Activated CD8-positive, alpha-beta T cell treated with anti-CD3 and anti-CD28 coated beads, Interleukin-2, amount 10 ng/mL, durations not matched to agents 7 days and 5 days (primary cell): ENCODE measurements at regions not wholly inside any gene's neighbourhood (a gene's known extent, or its start where the extent isn't known, plus 50 kb on each side); places are given as distances from the start of the nearest gene placed in this dataset.
"Not testable (repeated sequence)": the region's sequence is repeated elsewhere in the genome, so short reads cannot be mapped to it uniquely, and the experiment has no call there.

Source experiments
- ATAC-seq: fragments of 150-1000 bp; cut with Tn5 transposase; one replicate; pipeline ENCODE4 v1.10.0; 2021; ENCODE audit warnings: moderate library complexity
- CTCF ChIA-PET: fragments of 350-600 bp; sonication (Branson Sonifier 250); formaldehyde crosslinking; loops from one replicate; lab custom pipeline; 2021; ENCODE audit warnings: antibody characterized with exemption; lab: Charles Lee
- POLR2A ChIA-PET: fragments of 350-600 bp; sonication (Branson Sonifier 250); formaldehyde crosslinking; loops from one replicate; lab custom pipeline; 2021; ENCODE audit warnings: antibody characterized with exemption; lab: Charles Lee
- DNase-seq: peaks from one replicate; pipeline ENCODE4 v3.0.0-alpha.2; 2020
- H3K27ac Mint-ChIP-seq: one replicate; pipeline ENCODE4 v1.8.0; 2021; ENCODE audit warnings: mild to moderate bottlenecking, mixed read lengths
- H3K27me3 Mint-ChIP-seq: one replicate; pipeline ENCODE4 v1.8.0; 2021; ENCODE audit warnings: low read depth, mixed read lengths
- H3K36me3 Mint-ChIP-seq: one replicate; pipeline ENCODE4 v1.8.0; 2021; ENCODE audit warnings: low read depth, mixed read lengths
- H3K4me1 Mint-ChIP-seq: one replicate; pipeline ENCODE4 v1.8.0; 2021; ENCODE audit warnings: low read depth, mixed read lengths
- H3K4me3 Mint-ChIP-seq: one replicate; pipeline ENCODE4 v1.8.0; 2021; ENCODE audit warnings: mild to moderate bottlenecking, mixed read lengths
- H3K9me3 Mint-ChIP-seq: one replicate; pipeline ENCODE4 v1.8.0; 2022; ENCODE audit warnings: mixed read lengths; ENCODE audit not compliant: insufficient read depth

- ATAC-seq, H3K4me1 Mint-ChIP-seq, CTCF ChIA-PET, H3K4me3 Mint-ChIP-seq, H3K27me3 Mint-ChIP-seq, DNase-seq, H3K36me3 Mint-ChIP-seq, H3K9me3 Mint-ChIP-seq, POLR2A ChIA-PET, H3K27ac Mint-ChIP-seq: not testable (repeated sequence)
These were observed 1217.1 kb downstream of the GALC start for GRCh38 chr14:86775896-86776295.

- Mint-ChIP-seq H3K27ac (no peak overlapping the region), H3K27me3 (no peaks in the 10 kb centered on the region), H3K4me1 (no peaks in the 10 kb centered on the region), H3K9me3 (peaks cover 7% of the 10 kb centered on the region), H3K36me3 (no peaks in the 10 kb centered on the region), H3K4me3 (no peak overlapping the region)
- DNase-seq: no peak
- ChIA-PET CTCF (no interaction called here), POLR2A (no interaction called here)
- no peak for ATAC-seq
These were observed 1218.1 kb downstream of the GALC start for GRCh38 chr14:86774916-86775315.

GRCh38 chr14:86772075-86772474 is 1220.9 kb downstream of the GALC start:
- CTCF ChIA-PET: no interaction called here
- POLR2A ChIA-PET: no interaction called here
- Mint-ChIP-seq H3K9me3 (peaks cover 3% of the 10 kb centered on the region), H3K27me3 (no peaks in the 10 kb centered on the region), H3K4me3 (no peak overlapping the region), H3K27ac (no peak overlapping the region), H3K4me1 (no peaks in the 10 kb centered on the region), H3K36me3 (no peaks in the 10 kb centered on the region)
- no peak for DNase-seq
- ATAC-seq: no peak

GRCh38 chr14:86770186-86770585 is 1222.8 kb downstream of the GALC start:
- ChIA-PET CTCF (no interaction called here), POLR2A (no interaction called here)
- Mint-ChIP-seq H3K4me3 (no peak overlapping the region), H3K27me3 (no peaks in the 10 kb centered on the region), H3K27ac (no peak overlapping the region), H3K36me3 (no peaks in the 10 kb centered on the region), H3K4me1 (no peaks in the 10 kb centered on the region), H3K9me3 (no peaks in the 10 kb centered on the region)
- ATAC-seq (no peak), DNase-seq (no peak)

- Mint-ChIP-seq H3K27ac (no peak overlapping the region), H3K9me3 (peaks cover 7% of the 10 kb centered on the region), H3K36me3 (no peaks in the 10 kb centered on the region), H3K27me3 (no peaks in the 10 kb centered on the region), H3K4me3 (no peak overlapping the region), H3K4me1 (no peaks in the 10 kb centered on the region)
- DNase-seq: no peak
- ChIA-PET POLR2A (no interaction called here), CTCF (no interaction called here)
- ATAC-seq: no peak
These were observed 1226.5 kb downstream of the GALC start for GRCh38 chr14:86766469-86766868.

GRCh38 chr14:86761611-86762010 is 1231.4 kb downstream of the GALC start:
- H3K4me3 Mint-ChIP-seq: no peak overlapping the region
- no peaks in the 10 kb centered on the region for H3K27me3 Mint-ChIP-seq
- no peak overlapping the region for H3K27ac Mint-ChIP-seq

GRCh38 chr14:86756521-86757190 is 1226.7 kb downstream of the FLRT2 start:
- ATAC-seq (no peak), DNase-seq (no peak)
- POLR2A ChIA-PET: no interaction called here
- Mint-ChIP-seq H3K4me3 (no peak overlapping the region), H3K27me3 (no peaks in the 10 kb centered on the region), H3K27ac (no peak overlapping the region), H3K36me3 (no peaks in the 10 kb centered on the region), H3K4me1 (no peaks in the 10 kb centered on the region), H3K9me3 (peaks cover 4% of the 10 kb centered on the region)
- CTCF ChIA-PET: no interaction called here

More at GRCh38 chr14:86761611-86762010, 1231.4 kb downstream of the GALC start:
- no peaks in the 10 kb centered on the region for H3K36me3 Mint-ChIP-seq
- ATAC-seq: no peak
- CTCF ChIA-PET: no interaction called here
- no peak for DNase-seq
- H3K9me3 Mint-ChIP-seq: peaks cover 11% of the 10 kb centered on the region
- no peaks in the 10 kb centered on the region for H3K4me1 Mint-ChIP-seq
- POLR2A ChIA-PET: interaction anchor here (0.6 kb wide), 1 partner anchor 1553 kb away, joined by 3 read pairs; no protein-coding TSS in a partner anchor

- DNase-seq, H3K4me3 Mint-ChIP-seq, H3K27me3 Mint-ChIP-seq, H3K36me3 Mint-ChIP-seq, H3K27ac Mint-ChIP-seq, POLR2A ChIA-PET, ATAC-seq, H3K4me1 Mint-ChIP-seq: not testable (repeated sequence)
- CTCF ChIA-PET: interaction anchor here (1.2 kb wide), 1 partner anchor 11 kb away, joined by 3 read pairs; no protein-coding TSS in a partner anchor
- H3K9me3 Mint-ChIP-seq: peaks cover 11% of the 10 kb centered on the region
These were observed 1220.5 kb downstream of the FLRT2 start for GRCh38 chr14:86750488-86750887.

- no peaks in the 10 kb centered on the region for H3K9me3 Mint-ChIP-seq
- H3K27ac Mint-ChIP-seq: no peak overlapping the region
- ATAC-seq: no peak
- DNase-seq: no peak
- CTCF ChIA-PET: interaction anchor here (0.6 kb wide), 1 partner anchor 10 kb away, joined by 3 read pairs; no protein-coding TSS in a partner anchor
- H3K4me3 Mint-ChIP-seq: no peak overlapping the region
- no peaks in the 10 kb centered on the region for H3K4me1 Mint-ChIP-seq
- H3K27me3 Mint-ChIP-seq: no peaks in the 10 kb centered on the region
- H3K36me3 Mint-ChIP-seq: no peaks in the 10 kb centered on the region
- POLR2A ChIA-PET: no interaction called here
These were observed 1209.8 kb downstream of the FLRT2 start for GRCh38 chr14:86739761-86740160.

GRCh38 chr14:86731427-86731826 is 1201.5 kb downstream of the FLRT2 start:
- H3K36me3 Mint-ChIP-seq, H3K9me3 Mint-ChIP-seq, ATAC-seq, H3K4me3 Mint-ChIP-seq, H3K27ac Mint-ChIP-seq, H3K27me3 Mint-ChIP-seq, H3K4me1 Mint-ChIP-seq, DNase-seq, CTCF ChIA-PET, POLR2A ChIA-PET: not testable (repeated sequence)

GRCh38 chr14:86723254-86723624 is 1193.3 kb downstream of the FLRT2 start:
- ATAC-seq: no peak
- no peaks in the 10 kb centered on the region for H3K27me3 Mint-ChIP-seq
- H3K27ac Mint-ChIP-seq: no peak overlapping the region
- no peak for DNase-seq
- CTCF ChIA-PET: no interaction called here
- H3K9me3 Mint-ChIP-seq: peaks cover 7% of the 10 kb centered on the region
- no peak overlapping the region for H3K4me3 Mint-ChIP-seq
- H3K4me1 Mint-ChIP-seq: no peaks in the 10 kb centered on the region
- H3K36me3 Mint-ChIP-seq: no peaks in the 10 kb centered on the region
- POLR2A ChIA-PET: no interaction called here

- Mint-ChIP-seq H3K36me3 (no peaks in the 10 kb centered on the region), H3K27ac (no peak overlapping the region), H3K4me1 (no peaks in the 10 kb centered on the region), H3K27me3 (no peaks in the 10 kb centered on the region), H3K9me3 (peaks cover 5% of the 10 kb centered on the region), H3K4me3 (no peak overlapping the region)
- POLR2A ChIA-PET: no interaction called here
- ATAC-seq: no peak
- CTCF ChIA-PET: no interaction called here
- DNase-seq: no peak
These were observed 1192.8 kb downstream of the FLRT2 start for GRCh38 chr14:86722612-86723253.
